Fibroblast of skin of abdomen (primary cell): ENCODE measurements at regions not wholly inside any gene's neighbourhood (a gene's known extent, or its start where the extent isn't known, plus 50 kb on each side); places are given as distances from the start of the nearest gene placed in this dataset.
"Not testable (repeated sequence)": the region's sequence is repeated elsewhere in the genome, so short reads cannot be mapped to it uniquely, and the experiment has no call there.

ENCODE experiments used
- DNase-seq: peaks from one replicate; pipeline ENCODE4 v3.0.0-alpha.2; 2013

DNA sequence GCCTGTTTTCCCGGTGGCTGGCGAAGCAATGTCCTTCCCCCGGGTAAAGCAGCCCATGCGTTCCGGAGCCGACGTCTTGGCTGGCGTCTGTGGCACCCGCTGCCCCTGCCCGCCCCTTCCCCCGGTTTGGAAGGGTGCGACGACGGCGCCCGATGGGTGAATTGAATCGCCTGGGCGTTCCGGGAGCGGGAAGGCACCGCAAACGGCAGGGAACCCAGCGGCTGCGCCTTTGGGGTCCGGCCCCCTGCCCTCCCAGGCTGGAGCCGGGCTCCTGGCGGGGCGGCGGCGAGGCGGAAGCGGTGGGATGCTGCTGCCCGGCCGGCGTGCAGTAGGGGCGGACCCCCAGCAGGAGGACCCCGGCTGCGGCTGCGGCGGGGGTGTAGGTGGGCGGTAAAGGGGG lies 123.6 kb upstream of the RHOU start:
- not testable (repeated sequence) for DNase-seq

DNA sequence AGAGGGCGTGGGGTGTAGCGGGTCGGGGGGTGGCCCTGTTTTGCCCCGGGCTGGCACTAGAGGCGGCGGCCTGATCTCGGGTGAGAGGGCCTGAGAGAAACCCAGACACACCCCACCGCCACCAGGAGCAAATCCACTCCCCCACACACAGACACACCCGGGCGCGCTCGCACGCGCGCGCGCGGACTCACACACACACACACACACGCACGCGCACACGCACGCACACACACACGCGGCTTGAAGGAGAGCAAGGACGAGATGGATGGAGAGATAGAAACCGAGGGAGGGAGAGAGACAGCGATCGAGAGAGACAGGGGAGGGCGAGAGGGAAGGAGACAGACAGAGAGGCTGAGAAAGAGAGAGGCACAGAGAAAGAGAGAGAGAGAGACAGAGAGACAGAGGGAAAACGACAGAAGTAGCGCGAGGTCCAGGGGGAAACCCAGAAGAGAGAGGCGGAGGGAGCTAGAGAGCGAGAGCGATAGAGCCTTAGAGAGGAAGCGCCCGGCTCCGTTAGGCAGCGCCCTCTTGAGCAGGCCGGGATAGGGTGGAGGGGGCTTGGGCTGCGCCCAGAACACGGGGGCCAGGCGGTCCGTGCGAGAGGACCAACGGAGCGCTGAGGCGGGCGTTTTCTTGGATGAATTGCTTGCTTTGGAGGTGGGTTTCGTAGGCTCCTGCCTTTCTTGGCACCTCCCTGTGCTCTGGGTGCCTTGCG lies 113.1 kb upstream of the RHOU start:
- DNase-seq = not testable (repeated sequence)

DNA sequence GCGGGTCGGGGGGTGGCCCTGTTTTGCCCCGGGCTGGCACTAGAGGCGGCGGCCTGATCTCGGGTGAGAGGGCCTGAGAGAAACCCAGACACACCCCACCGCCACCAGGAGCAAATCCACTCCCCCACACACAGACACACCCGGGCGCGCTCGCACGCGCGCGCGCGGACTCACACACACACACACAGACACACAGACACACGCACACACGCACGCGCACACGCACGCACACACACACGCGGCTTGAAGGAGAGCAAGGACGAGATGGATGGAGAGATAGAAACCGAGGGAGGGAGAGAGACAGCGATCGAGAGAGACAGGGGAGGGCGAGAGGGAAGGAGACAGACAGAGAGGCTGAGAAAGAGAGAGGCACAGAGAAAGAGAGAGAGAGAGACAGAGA lies 108.8 kb upstream of the RHOU start:
- DNase-seq = not testable (repeated sequence)

DNA sequence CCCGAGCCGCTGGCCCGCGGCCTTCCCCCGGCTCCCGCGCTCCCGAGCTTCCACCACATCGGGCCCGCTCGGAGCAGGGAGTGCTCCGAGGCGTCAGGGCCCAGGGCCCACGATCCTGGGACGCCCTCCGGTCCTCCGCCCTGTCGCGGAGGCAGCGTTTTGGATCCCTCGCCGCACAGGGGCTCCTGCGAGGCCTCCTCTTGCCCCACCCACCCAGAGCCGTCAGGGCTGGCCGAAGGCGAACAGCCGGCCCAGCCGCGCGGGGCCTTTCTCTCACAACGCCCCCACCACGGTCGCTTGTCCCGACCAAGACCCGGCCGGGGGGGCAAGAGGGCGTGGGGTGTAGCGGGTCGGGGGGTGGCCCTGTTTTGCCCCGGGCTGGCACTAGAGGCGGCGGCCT lies 102.4 kb upstream of the RHOU start:
- not testable (repeated sequence) for DNase-seq

DNA sequence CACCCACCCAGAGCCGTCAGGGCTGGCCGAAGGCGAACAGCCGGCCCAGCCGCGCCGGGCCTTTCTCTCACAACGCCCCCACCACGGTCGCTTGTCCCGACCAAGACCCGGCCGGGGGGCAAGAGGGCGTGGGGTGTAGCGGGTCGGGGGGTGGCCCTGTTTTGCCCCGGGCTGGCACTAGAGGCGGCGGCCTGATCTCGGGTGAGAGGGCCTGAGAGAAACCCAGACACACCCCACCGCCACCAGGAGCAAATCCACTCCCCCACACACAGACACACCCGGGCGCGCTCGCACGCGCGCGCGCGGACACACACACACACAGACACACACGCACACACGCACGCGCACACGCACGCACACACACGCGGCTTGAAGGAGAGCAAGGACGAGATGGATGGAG lies 100.0 kb upstream of the RHOU start:
- not testable (repeated sequence) for DNase-seq

DNA sequence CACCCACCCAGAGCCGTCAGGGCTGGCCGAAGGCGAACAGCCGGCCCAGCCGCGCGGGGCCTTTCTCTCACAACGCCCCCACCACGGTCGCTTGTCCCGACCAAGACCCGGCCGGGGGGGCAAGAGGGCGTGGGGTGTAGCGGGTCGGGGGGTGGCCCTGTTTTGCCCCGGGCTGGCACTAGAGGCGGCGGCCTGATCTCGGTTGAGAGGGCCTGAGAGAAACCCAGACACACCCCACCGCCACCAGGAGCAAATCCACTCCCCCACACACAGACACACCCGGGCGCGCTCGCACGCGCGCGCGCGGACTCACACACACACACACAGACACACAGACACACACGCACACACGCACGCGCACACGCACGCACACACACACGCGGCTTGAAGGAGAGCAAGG lies 97.8 kb upstream of the RHOU start:
- DNase-seq = not testable (repeated sequence)

DNA sequence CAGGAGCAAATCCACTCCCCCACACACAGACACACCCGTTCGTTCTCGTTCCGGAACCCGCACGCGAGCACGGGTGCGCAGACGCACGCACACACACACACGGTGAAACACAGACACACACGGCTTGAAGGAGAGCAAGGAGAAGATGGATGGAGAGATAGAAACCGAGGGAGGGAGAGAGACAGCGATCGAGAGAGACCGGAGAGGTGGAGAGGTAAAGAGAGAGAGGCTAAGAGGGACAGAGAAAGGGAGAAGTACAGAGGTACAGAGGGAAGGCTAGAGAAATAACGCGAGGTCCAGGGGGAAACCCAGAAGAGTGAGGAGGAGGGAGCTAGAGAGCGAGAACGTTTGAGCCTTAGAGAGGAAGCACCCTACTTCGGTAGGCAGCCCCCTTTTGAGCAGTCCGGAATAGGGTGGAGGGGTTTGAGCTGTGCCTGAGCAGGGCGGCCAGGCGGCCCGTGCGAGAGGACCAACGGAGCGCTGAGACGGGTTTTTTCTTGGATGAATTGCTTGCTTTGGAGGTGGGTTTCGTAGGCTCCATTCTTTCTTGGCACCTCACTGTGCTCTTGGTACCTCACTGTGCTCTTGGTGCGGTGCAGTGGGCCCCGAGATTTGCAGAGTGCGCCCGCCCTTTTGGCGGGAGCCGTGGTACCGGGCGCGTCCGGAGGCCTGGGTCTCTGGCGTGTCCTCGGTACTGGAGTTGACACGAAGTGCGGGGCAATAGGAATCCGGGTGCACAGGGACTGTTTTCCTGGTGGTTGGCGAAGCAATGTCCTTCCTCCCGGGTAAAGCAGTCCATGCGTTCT lies 88.4 kb upstream of the RHOU start:
- peak; percentile 45 for DNase-seq

DNA sequence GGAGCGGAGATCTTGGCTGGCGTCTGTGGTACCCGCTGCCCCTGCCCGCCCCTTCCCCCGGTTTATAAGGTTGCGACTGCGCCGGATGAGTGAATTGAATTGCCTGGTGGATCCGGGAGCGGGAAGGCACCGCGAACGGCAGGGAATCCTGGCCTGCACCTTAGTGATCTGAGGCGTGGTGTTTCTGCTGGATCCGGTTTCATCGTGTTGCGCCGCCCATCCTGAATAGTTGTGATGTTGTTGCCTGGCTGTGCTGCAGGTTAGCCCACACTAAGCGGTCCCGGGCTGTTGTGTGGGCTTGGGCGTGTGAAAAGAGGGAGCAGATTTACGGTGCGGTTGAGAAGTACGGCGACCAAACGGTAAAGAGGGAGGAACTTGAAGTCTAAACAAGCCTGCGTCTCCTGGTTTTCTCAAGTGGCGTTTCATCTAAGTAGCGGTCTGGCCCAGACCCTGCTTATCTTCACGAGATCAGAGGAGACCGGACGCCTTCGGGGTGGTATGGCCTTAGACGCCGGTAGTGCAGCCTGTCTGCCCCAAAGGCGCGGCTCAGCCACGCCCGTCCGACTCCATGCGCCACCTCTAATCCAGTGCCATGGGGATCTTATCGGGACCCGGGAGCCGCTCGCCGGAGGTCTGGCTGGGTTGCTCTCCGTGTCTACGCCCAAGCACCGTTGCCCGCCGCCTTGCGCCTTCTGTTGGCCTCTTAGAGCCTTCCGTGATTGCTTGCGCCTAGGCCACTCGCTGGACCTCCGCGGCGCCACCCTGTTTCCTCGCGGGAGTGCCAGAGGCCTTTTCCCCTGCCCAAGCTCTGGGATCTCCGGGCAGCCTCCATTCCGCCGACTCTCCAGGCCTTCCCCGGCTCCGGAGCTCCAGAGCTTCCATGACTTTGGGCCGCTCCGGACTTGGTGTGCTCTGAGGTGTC lies 87.5 kb upstream of the RHOU start:
- peak; percentile 45 for DNase-seq

DNA sequence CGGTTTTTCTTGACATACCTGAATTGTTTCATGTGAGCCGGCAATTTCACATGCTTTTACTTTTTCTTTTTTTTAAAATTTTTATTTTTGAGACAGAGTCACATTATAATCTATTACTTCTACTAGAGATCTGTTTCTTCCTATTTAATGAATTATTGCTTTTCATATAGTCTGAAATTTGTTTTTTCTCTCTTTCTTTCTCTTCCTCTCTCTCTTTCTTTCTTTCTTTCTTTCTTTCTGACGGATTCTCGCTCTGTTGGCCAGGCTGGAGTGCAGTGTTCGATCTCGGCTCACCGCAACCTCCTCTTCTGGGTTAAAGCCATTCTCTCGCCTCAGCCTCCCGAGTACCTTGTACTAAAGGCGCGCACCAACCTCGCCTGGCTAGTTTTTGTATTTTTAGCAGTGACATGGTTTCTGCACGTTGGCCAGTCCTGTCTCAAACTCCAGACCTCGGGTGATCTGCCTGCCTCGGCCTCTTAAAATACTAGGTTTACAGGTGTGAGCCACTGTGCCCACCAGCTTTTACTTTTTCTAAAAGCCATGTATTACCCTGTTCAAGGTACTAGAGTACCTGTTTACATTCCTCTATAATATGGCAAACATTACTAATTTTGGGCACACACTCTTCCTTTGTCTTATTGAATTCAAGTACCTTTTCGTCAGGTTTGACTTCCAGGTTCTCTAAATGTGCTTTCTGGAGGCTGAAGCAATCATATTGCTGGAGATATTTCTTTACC lies 86.5 kb upstream of the RHOU start:
- DNase-seq = no peak

DNA sequence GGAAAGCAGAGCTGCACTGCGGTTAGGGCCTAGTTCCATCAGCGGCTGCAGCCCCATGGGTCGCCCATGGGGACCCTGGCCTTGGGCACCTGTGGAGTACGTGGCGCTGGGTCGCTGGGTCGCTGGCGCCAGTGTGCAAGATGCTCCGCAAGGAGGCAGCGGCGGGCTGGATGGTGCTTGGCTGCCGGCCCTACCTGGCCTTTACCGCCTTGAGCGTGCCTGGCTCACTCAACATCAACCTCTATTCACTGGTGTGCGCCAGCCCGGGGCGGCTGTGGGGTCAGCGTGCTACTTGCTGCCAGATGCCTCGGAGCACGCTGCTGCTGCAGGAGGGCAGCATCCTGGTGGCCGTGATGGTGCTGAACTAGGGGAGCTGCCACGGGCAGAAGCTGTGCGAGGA lies 85.1 kb upstream of the RHOU start:
- no peak for DNase-seq

DNA sequence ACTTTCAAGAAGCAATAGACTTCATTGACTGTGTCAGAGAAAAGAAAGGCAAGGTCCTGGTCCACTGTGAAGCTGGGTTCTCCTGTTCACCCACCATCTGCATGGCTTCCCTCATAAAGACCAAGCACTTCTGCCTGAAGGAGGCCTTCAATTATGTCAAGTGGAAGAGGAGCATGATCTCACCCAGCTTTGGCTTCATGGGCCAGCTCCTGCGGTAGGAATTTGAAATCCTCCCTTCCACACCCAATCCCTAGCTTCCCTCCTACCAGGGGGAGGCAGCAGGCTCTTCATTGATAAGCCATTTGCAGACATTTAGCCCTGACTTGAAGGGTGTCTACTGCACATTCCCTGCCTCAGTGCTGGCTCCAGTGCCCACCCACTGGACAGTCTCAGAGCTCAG lies 84.3 kb upstream of the RHOU start:
- DNase-seq = no peak

DNA sequence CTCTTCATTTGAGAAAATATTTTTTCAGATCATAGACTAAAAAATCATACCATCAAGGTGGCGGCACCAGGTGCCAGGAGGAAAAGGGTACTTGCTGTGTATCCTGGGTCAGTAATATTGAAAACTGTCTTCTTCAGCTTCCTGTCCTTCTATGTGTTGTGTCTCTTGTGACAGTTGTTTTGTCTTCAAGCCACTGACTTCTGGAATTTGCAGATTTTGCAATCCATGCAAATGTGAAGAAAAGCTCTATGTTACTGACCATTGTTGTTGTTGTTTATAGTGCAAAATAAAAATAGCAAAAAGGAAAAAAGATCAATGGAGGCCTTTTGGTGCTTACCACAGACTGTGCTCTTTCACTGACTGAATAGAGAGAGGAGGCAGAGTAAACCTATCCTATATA lies 83.2 kb upstream of the RHOU start:
- DNase-seq = no peak

DNA sequence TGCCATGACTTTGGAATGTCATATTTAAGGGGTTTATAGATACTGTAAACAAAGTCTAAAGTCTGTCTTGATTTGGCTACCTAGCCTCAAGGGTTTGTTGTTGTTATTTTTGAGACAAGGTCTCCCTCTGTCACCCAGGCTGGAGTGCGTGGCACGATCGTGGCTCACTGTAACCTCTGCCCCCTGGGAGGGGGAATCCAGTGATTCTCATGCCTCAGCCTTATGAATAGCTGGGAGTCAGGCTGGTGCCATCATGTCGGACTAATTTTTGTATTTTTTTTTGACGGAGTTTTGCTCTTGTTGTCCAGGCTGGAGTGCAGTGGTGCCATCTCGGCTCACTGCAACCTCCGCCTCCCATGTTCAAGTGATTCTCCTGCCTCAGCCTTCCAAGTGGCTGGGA lies 82.2 kb upstream of the RHOU start:
- DNase-seq = not testable (repeated sequence)

DNA sequence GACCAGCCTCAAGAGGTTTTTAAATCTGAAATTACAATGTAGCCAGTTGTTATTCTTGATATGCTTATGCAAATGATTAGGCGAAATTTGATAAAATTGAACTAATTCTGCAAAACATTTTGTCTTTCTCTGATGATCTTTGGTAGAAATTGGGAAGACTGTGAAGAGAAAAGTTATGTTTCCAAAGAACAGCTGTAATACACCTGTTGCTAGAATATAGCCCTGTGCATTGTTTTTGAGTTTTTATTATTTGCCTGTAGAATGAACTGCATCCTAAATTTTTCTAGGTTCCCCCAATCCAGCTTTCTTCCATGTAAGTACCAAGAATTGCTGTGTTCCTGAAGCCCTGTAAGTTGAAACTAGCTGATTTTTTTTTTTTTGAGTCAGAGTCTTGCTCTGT lies 81.5 kb upstream of the RHOU start:
- no peak for DNase-seq

DNA sequence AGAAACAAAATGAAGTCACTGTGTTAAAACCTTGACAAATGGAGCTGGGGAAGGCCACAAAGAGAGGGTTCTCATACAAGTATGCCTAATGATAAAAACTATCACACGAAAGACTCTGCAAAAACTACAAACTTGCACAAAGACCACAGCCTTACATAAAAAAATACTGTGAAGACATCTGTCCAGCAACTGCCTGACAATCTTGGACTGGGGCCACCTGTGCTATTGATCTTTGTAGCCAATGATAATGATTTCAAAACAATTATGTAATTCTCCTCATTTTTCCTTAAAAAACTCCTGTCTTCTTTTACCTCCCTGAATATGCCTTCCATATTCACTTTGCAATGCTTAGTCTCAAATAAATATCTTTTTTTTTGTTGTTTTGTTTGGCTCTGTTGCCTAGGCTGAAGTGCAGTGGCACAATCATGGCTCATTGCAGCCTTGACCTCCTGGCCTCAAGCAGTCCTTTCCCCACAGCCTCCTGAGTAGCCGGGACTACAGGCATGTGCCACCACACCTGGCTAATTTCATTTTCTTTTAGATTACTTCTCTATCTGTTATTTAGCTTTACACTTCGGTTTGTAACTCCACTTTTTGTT lies 79.4 kb upstream of the RHOU start:
- no peak for DNase-seq

DNA sequence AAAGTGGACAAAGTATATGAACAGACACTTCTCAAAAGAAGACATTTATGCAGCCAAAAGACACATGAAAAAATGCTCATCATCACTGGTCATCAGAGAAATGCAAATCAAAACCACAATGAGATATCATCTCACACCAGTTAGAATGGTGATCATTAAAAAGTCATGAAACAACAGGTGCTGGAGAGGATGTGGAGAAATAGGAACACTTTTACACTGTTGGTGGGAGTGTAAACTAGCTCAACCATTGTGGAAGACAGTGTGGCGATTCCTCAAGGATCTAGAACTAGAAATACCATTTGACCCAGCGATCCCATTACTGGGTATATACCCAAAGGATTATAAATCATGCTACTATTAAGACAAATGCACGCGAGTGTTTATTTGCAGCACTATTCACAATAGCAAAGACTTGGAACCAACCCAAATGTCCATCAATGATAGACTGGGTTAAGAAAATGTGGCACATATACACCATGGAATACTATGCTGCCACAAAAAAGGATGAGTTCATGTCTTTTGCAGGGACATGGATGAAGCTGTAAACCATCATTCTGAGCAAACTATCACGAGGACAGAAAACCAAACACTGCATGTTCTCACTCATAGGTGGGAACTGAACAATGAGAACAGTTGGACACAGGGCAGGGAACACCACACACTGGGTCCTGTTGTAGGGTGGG lies 73.1 kb upstream of the RHOU start:
- not testable (repeated sequence) for DNase-seq

DNA sequence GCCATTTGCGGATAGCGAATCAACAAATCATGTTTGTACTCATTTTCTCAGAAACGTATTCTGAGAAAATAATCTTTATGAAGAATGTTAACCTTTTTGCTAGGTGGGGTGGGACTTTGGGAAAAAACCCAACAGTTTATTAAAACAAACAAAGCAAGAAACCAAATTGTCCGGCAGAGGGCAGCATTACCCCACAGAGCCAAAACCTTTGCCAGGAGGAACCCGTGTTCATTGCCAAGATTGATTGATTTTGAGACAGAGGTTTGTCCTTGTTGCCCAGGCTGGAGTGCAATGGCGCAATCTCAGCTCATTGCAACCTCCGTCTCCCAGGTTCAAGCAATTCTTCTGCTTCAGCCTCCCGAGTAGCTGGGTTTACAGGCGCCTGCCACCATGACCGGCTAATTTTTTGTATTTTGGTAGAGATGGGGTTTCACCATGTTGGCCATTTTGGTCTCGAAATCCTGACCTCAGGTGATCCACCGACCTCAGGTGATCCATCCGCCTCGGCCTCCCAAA lies 70.8 kb upstream of the RHOU start:
- peak; percentile 64 for DNase-seq

DNA sequence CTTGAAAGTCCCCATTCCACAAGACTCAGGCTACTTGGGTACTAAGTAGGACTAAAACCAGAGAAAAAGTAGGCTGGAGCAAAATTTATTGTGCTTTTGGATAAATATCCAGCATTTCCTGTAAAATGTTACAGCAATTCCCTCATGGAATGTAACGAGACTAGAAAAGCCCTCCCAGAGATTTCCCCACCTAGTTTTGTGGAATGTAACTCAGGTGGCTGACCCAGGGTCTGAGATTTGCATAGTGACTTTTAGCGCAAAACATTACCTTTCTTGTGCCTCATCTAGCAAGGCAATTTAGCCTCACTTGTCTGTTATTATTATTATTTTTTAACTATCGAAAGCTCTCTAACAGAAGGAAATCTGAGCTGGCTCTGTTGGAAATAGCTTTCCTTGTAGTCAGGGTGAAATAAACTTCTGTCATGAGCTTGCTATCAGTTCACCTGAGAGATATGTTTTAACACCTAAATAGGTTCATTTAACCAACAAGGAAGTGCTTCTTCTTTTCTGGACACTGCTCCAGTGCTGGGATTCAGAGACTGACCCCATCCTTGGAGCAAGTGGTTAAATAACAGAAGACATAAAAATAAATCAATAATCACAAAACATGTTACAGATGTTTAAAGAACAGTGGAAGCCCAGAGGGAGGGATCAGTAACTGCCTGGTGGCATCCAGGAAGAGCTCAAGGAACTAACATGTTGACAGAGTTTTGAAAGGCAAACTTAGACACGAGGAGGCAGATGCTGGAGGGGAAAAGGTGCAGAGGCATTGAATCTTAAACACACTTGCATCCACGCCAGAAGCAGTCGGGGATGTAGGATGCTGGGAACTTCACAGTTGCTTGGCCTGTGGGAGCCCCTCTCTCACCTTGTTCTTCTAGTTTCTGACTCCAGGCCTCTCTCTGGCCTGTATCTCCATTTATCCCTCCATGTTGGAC lies 68.3 kb upstream of the RHOU start:
- no peak for DNase-seq

DNA sequence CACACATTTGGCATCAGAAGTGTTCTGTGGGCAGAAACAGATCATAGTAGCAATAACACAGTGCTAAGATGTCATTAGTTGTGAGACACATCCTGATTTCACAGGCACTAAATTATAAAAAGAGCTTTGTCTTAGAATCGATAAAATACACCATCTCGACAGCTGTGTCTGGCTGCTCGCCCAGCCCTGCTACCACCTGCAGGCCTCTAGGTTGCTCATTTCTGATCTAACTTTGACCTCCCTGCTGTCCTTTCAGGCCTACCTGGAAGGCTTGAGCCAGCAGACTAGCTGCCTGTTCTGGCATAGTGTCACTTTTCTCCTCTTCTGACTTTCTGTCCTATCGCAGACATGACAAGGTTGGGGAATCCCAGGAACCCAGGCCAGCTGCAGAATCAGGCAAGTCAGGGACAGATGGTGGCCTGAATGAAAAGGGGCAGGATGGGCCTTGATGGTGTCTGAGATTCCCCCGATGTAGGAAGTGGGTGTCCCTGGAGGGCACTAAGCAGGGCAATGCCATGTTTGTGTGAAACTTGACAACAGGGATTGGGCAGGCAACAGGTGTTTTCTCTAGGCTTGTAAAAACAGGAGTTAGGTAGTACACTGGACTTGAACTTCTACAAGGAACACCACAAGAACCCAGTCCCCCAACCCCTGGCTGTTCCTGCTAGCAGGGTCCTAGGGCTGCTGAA lies 66.6 kb upstream of the RHOU start:
- DNase-seq = no peak
